HepG2 (cell line): ENCODE measurements at regions not wholly inside any gene's neighbourhood (a gene's known extent, or its start where the extent isn't known, plus 50 kb on each side); places are given as distances from the start of the nearest gene placed in this dataset.

Experiments
- ATAC-seq: fragments of 200-7000 bp; cut with Tn5 transposase; 3 replicates; pipeline ENCODE4 v1.9.1; 2020; ENCODE audit warnings: mild to moderate bottlenecking, moderate library complexity
- BruUV-seq: library from RNA; stranded (reverse); fragments of 400-500 nt; replicated peaks from 2 replicates; lab custom pipeline; 2021; lab: Mats Ljungman, UMichigan
- CTCF ChIA-PET: fragments of 300-600 bp; formaldehyde crosslinking; extraction: SDS; loops from one replicate; lab custom pipeline; 2021; ENCODE audit warnings: low total read pairs, inconsistent platforms, low intra/inter-chr PET ratio; lab: Yijun Ruan, JAX
- POLR2A ChIA-PET: fragments of 350-600 bp; sonication (Branson Sonifier 250); formaldehyde crosslinking; loops from one replicate; lab custom pipeline; 2020; ENCODE audit warnings: antibody characterized with exemption, inconsistent platforms; lab: Yijun Ruan, JAX
- DNase-seq: peaks from one replicate; pipeline ENCODE4 v3.0.0-alpha.2; 2015; ENCODE audit warnings: low spot score
- FAIRE-seq: peaks from 3 replicates; lab custom pipeline; 2011; peaks lifted over from hg19 to GRCh38; lab: Jason Lieb, UNC
- H2AFZ ChIP-seq: one replicate; pipeline ENCODE4 v1.6.1; 2011; ENCODE audit warnings: low read length, inconsistent platforms
- H3K27ac ChIP-seq: fragments of 300-600 bp; 3 replicates; pipeline ENCODE4 v1.8.0; 2011; ENCODE audit warnings: mixed run types, mild to moderate bottlenecking, mixed read lengths, low read length, inconsistent platforms; ENCODE audit not compliant: insufficient read depth; ENCODE audit errors: extremely low read length
- H3K27me3 ChIP-seq, 2 experiments: fragments of 200-600 bp in 1 of 2; 2 replicates in 1 of 2; 3 replicates in 1 of 2; pipeline versions ENCODE4 v1.6.0 to v1.8.0; 2011; ENCODE audit warnings: low read length in 2 of 2, mild to moderate bottlenecking in 2 of 2, moderate library complexity in 2 of 2, inconsistent platforms in 1 of 2; ENCODE audit not compliant: insufficient read depth in 2 of 2, control insufficient read depth in 1 of 2
- H3K36me3 ChIP-seq, 2 experiments: fragments of 200-600 bp in 1 of 2; replicated peaks in 1 of 2; 2 replicates in 1 of 2; 3 replicates in 1 of 2; pipeline versions ENCODE4 v1.5.1 to v1.8.0; 2011; ENCODE audit warnings: low read length in 2 of 2, inconsistent platforms in 1 of 2; ENCODE audit not compliant: insufficient read depth in 2 of 2, control insufficient read depth in 1 of 2
- H3K4me1 ChIP-seq: 2 replicates; pipeline ENCODE4 v1.5.1; 2012; ENCODE audit warnings: low read length, inconsistent platforms; ENCODE audit not compliant: insufficient read depth
- H3K4me2 ChIP-seq: 2 replicates; pipeline ENCODE4 v1.6.0; 2011; ENCODE audit warnings: low read depth, low read length, inconsistent platforms
- H3K4me3 ChIP-seq, 3 experiments: fragments of 200-600 bp in 1 of 3; sonication (generic), shearing (Covaris generic) in 1 of 3; replicated peaks in 1 of 3; 2 replicates each; pipeline ENCODE4 v1.5.1; 2011 to 2016; ENCODE audit warnings: low read length in 3 of 3, inconsistent platforms in 2 of 3, low read depth in 2 of 3, mild to moderate bottlenecking in 2 of 3, control low read depth in 1 of 3, mixed read lengths in 1 of 3; ENCODE audit not compliant: insufficient read depth in 1 of 3
- H3K79me2 ChIP-seq: one replicate; pipeline ENCODE4 v1.6.1; 2011; ENCODE audit warnings: low read length, inconsistent platforms; ENCODE audit not compliant: insufficient read depth
- H3K9ac ChIP-seq: 2 replicates; pipeline ENCODE4 v1.6.0; 2011; ENCODE audit warnings: mild to moderate bottlenecking, low read depth, low read length, inconsistent platforms; ENCODE audit not compliant: insufficient read depth
- H3K9me3 ChIP-seq: 2 replicates; pipeline ENCODE4 v1.5.1; 2012; ENCODE audit warnings: mild to moderate bottlenecking, low read length
- H4K20me1 ChIP-seq: 2 replicates; pipeline ENCODE4 v1.6.0; 2011; ENCODE audit warnings: inconsistent platforms, mild to moderate bottlenecking, low read length, moderate library complexity; ENCODE audit not compliant: insufficient read depth
- BCL6 ChIP-seq: IDR thresholded peaks from 2 replicates; pipeline ENCODE4 v1.6.1; 2016; ENCODE audit warnings: missing genetic modification reagents, missing compliant biosample characterization
- CHCHD3 ChIP-seq: sonication (generic); formaldehyde crosslinking; IDR thresholded peaks from 2 replicates; pipeline ENCODE4 v1.8.0; 2022; ENCODE audit warnings: mild to moderate bottlenecking, missing genetic modification reagents, moderate library complexity
- GLMP ChIP-seq: sonication (generic); formaldehyde crosslinking; IDR thresholded peaks from 2 replicates; pipeline ENCODE4 v1.9.0; 2021; ENCODE audit warnings: missing genetic modification reagents, mild to moderate bottlenecking, borderline replicate concordance
- GMEB2 ChIP-seq: IDR thresholded peaks from 2 replicates; pipeline ENCODE4 v1.6.1; 2016; ENCODE audit warnings: missing biosample characterization, missing genetic modification reagents, low read depth
- HMGXB3 ChIP-seq: sonication (generic); formaldehyde crosslinking; IDR thresholded peaks from 2 replicates; pipeline ENCODE4 v1.4.0; 2020; ENCODE audit warnings: missing genetic modification reagents, borderline replicate concordance
- JDP2 ChIP-seq: sonication (generic); formaldehyde crosslinking; IDR thresholded peaks from 2 replicates; pipeline ENCODE4 v1.8.1; 2022; ENCODE audit warnings: missing genetic modification reagents, borderline replicate concordance
- SP2 ChIP-seq: sonication (generic); formaldehyde crosslinking; IDR thresholded peaks from 2 replicates; pipeline ENCODE4 v1.5.1; 2020; ENCODE audit warnings: mild to moderate bottlenecking, missing genetic modification reagents
- ZBED4 ChIP-seq: sonication (generic); formaldehyde crosslinking; IDR thresholded peaks from 2 replicates; pipeline ENCODE4 v1.4.0; 2020; ENCODE audit warnings: missing genetic modification reagents, borderline replicate concordance
- ZBTB49 ChIP-seq: sonication (generic); formaldehyde crosslinking; IDR thresholded peaks from 2 replicates; pipeline ENCODE4 v1.4.0; 2020; ENCODE audit warnings: missing genetic modification reagents, borderline replicate concordance
- ZNF33A ChIP-seq: sonication (generic); formaldehyde crosslinking; IDR thresholded peaks from 2 replicates; pipeline ENCODE4 v1.5.1; 2020; ENCODE audit warnings: missing genetic modification reagents, mild to moderate bottlenecking, moderate library complexity, borderline replicate concordance
- ZNF709 ChIP-seq: sonication (generic); formaldehyde crosslinking; IDR thresholded peaks from 2 replicates; pipeline ENCODE4 v1.5.0; 2020; ENCODE audit warnings: mild to moderate bottlenecking, missing genetic modification reagents
- WGBS: methylation state at CpG from one replicate; pipeline ENCODE4 v1.1.6; 2017; ENCODE audit warnings: low lambda C conversion rate; 5-methylcytosine and 5-hydroxymethylcytosine counted together
- in situ Hi-C: cut with HindIII; loops from 2 replicates; pipeline ENCODE4 v1.10.0; 2017; ENCODE audit warnings: low pct_unique_long_range_greater_than_20kb; ENCODE audit not compliant: extremely low pct_ligation_motif_present
- intact Hi-C: fragments of 100-400 bp; cut with micrococcal nuclease; formaldehyde crosslinking; loops from one replicate; pipeline ENCODE4 v1.10.0; 2022; ENCODE audit not compliant: unreplicated experiment

GRCh38 chr21:16102113-16102512 lies 372.3 kb downstream of the USP25 start:
- H2AFZ ChIP-seq: no peak overlapping the region
- intact Hi-C loops (no loop called here), in situ Hi-C loops (no loop called here)
- ATAC-seq (no peak), FAIRE-seq (no peak), DNase-seq (no peak)
- H4K20me1 ChIP-seq: no peaks in the 10 kb centered on the region
- no peaks in the 10 kb centered on the region for H3K79me2 ChIP-seq
- no peak overlapping the region for H3K4me3 ChIP-seq
- no peak overlapping the region for H3K27ac ChIP-seq
- no peak overlapping the region for H3K4me2 ChIP-seq
- WGBS: 11% methylated on average over 2 of the region's 2 CpGs
- H3K4me1 ChIP-seq: no peaks in the 10 kb centered on the region
- H3K27me3 ChIP-seq: no peaks in the 10 kb centered on the region
- H3K9me3 ChIP-seq: no peaks in the 10 kb centered on the region
- BruUV-seq: no TSS peak
- H3K9ac ChIP-seq: no peak overlapping the region
- POLR2A ChIA-PET: no interaction called here
- no peaks in the 10 kb centered on the region for H3K36me3 ChIP-seq
- CTCF ChIA-PET: no interaction called here
- TF ChIP-seq HMGXB3 (no peak), JDP2 (CRISPR knock-in tag) (no peak), SP2 (CRISPR knock-in tag) (no peak), ZNF709 (CRISPR knock-in tag) (no peak), ZNF33A (CRISPR knock-in tag) (no peak), ZBTB49 (CRISPR knock-in tag) (no peak), ZBED4 (CRISPR knock-in tag) (no peak), BCL6 (no peak), GLMP (no peak), CHCHD3 (no peak), GMEB2 (CRISPR knock-in tag) (no peak)
